Dendritic cell treated with granulocyte-macrophage colony-stimulating factor and Interleukin-4, amounts not matched to agents 40 ng/mL and 50 ng/mL, for 4 days (primary cell): ENCODE measurements at regions not wholly inside any gene's neighbourhood (a gene's known extent, or its start where the extent isn't known, plus 50 kb on each side); places are given as distances from the start of the nearest gene placed in this dataset.

Experiments
- H3K27ac Mint-ChIP-seq: one replicate; pipeline ENCODE4 v1.8.0; 2022; ENCODE audit warnings: mild to moderate bottlenecking, mixed read lengths
- H3K27me3 Mint-ChIP-seq: one replicate; pipeline ENCODE4 v1.8.0; 2022; ENCODE audit warnings: mild to moderate bottlenecking, mixed read lengths
- H3K36me3 Mint-ChIP-seq: one replicate; pipeline ENCODE4 v1.8.0; 2022; ENCODE audit warnings: low read depth, mixed read lengths
- H3K4me1 Mint-ChIP-seq: one replicate; pipeline ENCODE4 v1.8.0; 2022; ENCODE audit warnings: low read depth, mixed read lengths
- H3K4me3 Mint-ChIP-seq: one replicate; pipeline ENCODE4 v1.8.0; 2022; ENCODE audit warnings: mild to moderate bottlenecking, moderate library complexity, mixed read lengths
- H3K9me3 Mint-ChIP-seq: one replicate; pipeline ENCODE4 v1.8.0; 2022; ENCODE audit warnings: mixed read lengths
- intact Hi-C: fragments of 100-400 bp; cut with micrococcal nuclease; formaldehyde crosslinking; loops from one replicate; pipeline ENCODE4 v1.15.0; 2022

DNA sequence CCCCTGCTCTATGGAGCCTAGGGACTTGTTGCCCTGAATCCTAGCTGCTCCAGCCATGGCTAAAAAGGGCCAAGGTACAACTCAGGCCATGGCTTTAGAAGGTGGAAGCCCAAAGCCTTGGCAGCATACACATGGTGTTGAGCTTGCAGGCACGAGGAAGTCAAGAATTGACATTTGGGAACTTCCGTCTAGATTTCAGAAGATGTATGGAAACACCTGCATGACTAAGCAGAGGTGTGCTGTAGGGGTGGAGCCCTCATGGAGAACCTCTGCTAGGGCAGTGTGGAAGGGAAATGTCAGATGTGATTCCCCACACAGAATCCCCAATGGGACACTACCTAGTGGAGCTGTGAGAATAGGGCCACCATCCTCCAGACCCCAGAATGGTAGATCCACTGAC, 95.1 kb upstream of the TMEM170B start:
- Mint-ChIP-seq H3K27ac (no peak overlapping the region), H3K9me3 (peaks cover 17% of the 10 kb centered on the region), H3K27me3 (peaks cover 3% of the 10 kb centered on the region), H3K36me3 (no peaks in the 10 kb centered on the region), H3K4me1 (peaks cover 10% of the 10 kb centered on the region), H3K4me3 (no peak overlapping the region)
- intact Hi-C loops, result no loop called here

DNA sequence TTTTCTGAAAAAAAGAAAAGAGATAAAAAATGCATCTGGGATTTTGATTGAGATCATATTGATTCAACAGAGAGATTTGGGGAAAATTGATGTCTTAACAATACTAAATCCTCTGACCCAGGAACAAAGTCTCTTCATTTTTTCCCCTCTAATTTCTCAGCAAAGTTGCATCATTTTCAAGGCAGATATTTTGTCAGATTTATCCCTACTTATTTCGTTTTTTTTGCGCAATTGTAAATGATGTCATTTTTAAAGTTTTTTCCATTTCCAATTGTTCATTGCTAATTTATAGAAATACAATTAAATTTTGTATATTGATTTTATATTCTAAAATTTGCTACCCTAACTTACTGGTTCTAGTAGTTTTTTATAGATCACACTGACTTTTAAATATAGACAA, 97.7 kb upstream of the TMEM170B start:
- intact Hi-C loops, result no loop called here
- H3K27ac Mint-ChIP-seq, result no peak overlapping the region
- peaks cover 10% of the 10 kb centered on the region for H3K4me1 Mint-ChIP-seq
- no peaks in the 10 kb centered on the region for H3K36me3 Mint-ChIP-seq
- H3K9me3 Mint-ChIP-seq, result peaks cover 17% of the 10 kb centered on the region
- H3K27me3 Mint-ChIP-seq, result peaks cover 3% of the 10 kb centered on the region
- no peak overlapping the region for H3K4me3 Mint-ChIP-seq

DNA sequence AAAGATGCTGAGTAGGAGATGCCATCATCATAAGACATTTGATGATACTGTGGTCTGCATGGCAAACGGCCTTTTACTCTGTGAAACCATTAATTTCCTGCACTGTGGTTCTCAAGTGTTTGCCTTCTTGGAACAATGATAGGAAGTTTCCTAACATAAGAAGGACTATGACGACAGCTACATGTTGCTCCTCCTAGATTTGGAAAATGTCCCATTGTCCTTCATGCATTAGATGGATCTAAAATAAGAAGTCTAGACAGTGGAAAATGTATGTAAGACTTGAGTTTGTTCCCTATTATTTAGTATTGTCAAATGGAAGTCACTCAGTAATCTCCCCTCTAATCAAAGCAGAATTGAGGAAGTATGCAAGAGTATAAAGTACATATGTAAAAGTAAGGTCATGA, 98.5 kb upstream of the TMEM170B start:
- H3K27me3 Mint-ChIP-seq, result peaks cover 3% of the 10 kb centered on the region
- no peak overlapping the region for H3K27ac Mint-ChIP-seq
- H3K36me3 Mint-ChIP-seq, result no peaks in the 10 kb centered on the region
- no peak overlapping the region for H3K4me3 Mint-ChIP-seq
- peaks cover 5% of the 10 kb centered on the region for H3K4me1 Mint-ChIP-seq
- peaks cover 13% of the 10 kb centered on the region for H3K9me3 Mint-ChIP-seq
- intact Hi-C loops, result no loop called here

DNA sequence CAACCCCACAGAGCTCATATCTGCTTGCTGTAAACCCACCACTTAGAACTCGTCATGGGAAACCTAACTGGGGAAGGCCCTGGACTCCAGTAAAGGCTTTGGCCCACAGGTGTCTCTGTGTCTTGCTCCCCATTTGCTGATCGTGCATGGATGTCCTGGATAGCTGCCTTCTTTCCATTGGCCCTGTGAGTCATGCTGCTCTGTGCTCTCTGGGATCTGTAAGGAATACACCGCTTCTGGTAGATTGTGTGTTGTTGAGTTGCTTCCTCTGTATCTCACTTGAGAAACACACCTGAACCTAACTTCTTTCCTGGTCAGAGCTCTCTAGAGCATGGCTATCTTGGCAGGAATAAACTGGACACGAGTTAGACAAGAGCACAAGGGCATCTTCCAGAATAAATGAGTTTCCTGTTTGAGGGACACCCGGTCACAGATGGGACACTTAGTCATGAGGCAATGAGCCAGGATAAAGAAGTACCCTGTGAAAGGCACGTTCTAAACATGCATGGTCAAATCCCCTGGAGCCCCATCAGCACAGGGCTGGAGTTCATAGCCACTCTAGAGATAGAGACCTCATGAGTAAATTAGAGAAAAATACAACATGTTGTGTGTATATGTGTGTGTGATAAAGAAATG, 99.6 kb upstream of the TMEM170B start:
- no peak overlapping the region for H3K27ac Mint-ChIP-seq
- peaks cover 3% of the 10 kb centered on the region for H3K9me3 Mint-ChIP-seq
- H3K4me1 Mint-ChIP-seq, result peaks cover 10% of the 10 kb centered on the region
- H3K27me3 Mint-ChIP-seq, result peaks cover 3% of the 10 kb centered on the region
- H3K4me3 Mint-ChIP-seq, result no peak overlapping the region
- H3K36me3 Mint-ChIP-seq, result no peaks in the 10 kb centered on the region
- intact Hi-C loops, result no loop called here

DNA sequence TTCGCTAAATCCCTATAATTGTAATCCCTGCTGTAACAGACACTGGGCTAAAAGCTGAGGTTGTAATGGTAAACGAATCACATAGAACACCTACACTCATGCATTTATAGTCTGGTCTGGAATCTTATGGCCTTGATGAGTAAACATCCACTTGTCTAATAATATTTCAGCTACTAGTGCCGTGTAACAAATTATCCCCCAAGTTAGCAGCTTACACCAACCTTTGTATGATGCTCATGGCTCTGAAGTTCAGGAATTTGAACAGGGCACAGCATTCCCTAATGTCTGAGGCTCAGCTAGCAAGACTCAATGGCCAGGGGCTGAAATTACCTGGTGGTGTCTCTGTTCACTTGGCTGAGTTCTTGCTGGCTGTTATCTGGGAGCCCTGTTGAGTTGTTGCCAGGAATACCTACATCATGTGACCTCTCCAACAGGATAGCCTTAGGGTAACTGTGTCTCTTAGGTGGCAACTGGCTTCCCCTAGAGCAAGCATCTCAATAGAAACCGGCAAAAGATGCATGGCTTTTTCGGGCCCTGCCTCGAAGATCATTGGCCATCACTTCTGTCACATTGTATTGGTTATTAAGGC, 100.9 kb upstream of the TMEM170B start:
- intact Hi-C loops, result no loop called here
- Mint-ChIP-seq H3K27me3 (peaks cover 3% of the 10 kb centered on the region), H3K4me3 (no peak overlapping the region), H3K27ac (no peak overlapping the region), H3K36me3 (no peaks in the 10 kb centered on the region), H3K4me1 (peaks cover 10% of the 10 kb centered on the region), H3K9me3 (no peaks in the 10 kb centered on the region)

DNA sequence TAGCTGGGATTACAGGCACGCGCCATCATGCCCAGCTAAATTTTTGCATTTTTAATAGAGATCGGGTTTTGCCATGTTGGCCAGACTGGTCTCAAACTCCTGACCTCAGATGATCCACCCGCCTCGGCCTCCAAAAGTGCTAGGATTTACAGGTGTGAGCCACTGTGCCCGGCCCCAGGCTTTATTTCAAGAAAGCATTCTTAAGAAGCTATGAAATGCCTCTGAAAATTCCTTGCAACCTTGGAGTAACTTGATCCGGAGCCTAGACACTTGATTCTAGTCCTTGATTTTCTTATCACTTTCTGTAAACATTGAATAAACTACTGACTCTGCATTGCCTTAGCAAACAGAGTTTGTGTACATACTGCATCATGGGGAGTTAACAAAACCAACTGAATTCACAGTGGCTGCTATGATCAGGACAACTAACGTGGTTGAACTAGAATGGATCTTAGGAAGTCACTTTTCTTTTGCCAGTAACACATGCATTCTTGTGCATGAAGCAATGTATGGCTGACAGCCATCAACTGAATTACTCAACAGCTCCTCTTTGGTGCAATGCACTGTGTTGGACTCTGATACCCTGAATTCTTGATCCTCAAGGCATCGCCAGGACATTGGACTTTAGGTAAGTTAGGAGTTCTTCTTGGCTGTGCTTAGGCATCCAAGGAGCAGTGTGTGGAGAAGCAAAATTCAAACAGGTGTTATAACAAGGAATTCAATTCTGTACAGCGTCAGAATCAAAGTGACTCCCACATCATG, 102.8 kb upstream of the TMEM170B start:
- H3K4me1 Mint-ChIP-seq, result peaks cover 8% of the 10 kb centered on the region

DNA sequence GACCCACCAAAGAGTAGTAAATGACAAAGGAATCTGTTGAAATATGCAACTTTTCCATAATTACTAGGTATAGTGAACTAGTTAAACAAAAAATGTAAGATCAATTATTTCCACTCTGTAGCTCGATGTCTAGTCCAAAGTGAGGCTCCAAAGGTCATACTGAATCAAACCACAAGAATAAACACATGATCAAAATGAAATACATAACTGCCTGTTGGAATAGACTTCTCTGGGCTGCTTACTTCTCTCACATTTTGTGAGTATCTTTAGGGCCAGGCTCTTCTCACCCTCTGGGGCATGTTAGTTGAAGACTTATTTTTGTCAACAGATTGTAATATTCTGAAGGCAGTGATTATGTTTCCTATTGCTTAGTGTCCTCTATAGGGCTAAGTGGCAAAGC, 103.7 kb upstream of the TMEM170B start:
- Mint-ChIP-seq H3K4me1 (peaks cover 5% of the 10 kb centered on the region), H3K36me3 (no peaks in the 10 kb centered on the region), H3K27ac (no peak overlapping the region), H3K4me3 (no peak overlapping the region), H3K27me3 (peaks cover 11% of the 10 kb centered on the region), H3K9me3 (no peaks in the 10 kb centered on the region)
- intact Hi-C loops, result no loop called here

More for the DNA sequence above, 102.8 kb upstream of the TMEM170B start:
- intact Hi-C loops, result no loop called here
- H3K4me3 Mint-ChIP-seq, result no peak overlapping the region
- no peaks in the 10 kb centered on the region for H3K36me3 Mint-ChIP-seq
- H3K27me3 Mint-ChIP-seq, result peaks cover 11% of the 10 kb centered on the region
- no peaks in the 10 kb centered on the region for H3K9me3 Mint-ChIP-seq
- H3K27ac Mint-ChIP-seq, result no peak overlapping the region

DNA sequence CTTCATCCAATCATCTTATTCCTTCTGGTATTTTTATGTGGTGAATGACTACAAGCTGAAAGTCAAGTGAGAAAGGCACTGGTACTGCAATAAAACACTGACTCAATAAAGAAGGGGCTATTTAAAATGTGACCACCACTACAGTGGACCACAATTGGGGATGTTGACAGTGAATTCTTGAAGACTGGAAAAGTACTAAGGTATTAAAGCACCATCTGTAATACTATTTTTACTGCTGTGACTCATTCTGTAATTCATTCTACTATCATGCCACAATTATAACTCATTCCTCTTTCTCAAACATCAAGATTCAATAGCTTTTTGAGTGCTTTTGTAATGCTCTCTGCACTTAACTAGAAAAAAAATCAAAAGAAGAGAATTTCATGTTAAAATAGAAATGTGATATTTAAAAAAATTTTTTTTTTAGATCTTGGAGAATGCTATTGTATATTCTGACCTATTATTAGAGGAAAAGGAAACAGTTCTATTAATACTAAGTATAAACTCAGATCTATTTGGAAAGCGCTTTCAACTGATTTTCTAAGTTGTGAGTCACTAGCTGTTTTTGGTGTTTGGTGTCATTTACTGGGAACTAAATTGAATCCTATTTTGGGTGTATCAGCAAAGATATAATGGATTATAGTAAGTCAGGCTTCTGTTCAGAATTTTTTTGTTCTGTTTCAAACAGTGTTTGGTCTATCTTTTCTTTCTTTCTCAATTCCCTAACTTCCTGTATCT, 104.7 kb upstream of the TMEM170B start:
- H3K4me3 Mint-ChIP-seq, result no peak overlapping the region
- H3K9me3 Mint-ChIP-seq, result no peaks in the 10 kb centered on the region
- intact Hi-C loops, result no loop called here
- H3K27me3 Mint-ChIP-seq, result peaks cover 15% of the 10 kb centered on the region
- no peak overlapping the region for H3K27ac Mint-ChIP-seq
- H3K36me3 Mint-ChIP-seq, result no peaks in the 10 kb centered on the region
- H3K4me1 Mint-ChIP-seq, result peaks cover 5% of the 10 kb centered on the region

DNA sequence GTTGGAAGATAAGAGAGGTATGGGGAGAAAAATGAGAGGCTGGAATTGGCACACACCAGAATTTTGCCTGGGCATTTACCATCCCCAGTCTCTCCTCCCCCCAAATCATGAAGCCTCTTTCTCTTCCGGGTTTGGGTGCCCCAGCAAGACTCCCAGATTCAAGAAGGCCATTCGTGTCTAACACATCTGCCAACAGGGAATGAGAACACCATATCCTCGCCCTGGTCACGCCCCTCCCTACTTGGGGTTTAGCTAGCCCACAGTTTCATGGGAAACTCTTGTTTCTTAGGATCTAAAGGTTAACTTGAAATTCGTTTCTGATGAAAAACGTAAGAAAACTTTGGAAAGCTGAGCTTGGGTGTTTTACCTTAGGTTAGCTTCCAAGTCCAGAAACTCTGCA, 105.5 kb upstream of the TMEM170B start:
- Mint-ChIP-seq H3K36me3 (no peaks in the 10 kb centered on the region), H3K27me3 (peaks cover 15% of the 10 kb centered on the region), H3K9me3 (no peaks in the 10 kb centered on the region), H3K4me1 (peaks cover 5% of the 10 kb centered on the region), H3K4me3 (no peak overlapping the region), H3K27ac (no peak overlapping the region)
- intact Hi-C loops, result no loop called here

DNA sequence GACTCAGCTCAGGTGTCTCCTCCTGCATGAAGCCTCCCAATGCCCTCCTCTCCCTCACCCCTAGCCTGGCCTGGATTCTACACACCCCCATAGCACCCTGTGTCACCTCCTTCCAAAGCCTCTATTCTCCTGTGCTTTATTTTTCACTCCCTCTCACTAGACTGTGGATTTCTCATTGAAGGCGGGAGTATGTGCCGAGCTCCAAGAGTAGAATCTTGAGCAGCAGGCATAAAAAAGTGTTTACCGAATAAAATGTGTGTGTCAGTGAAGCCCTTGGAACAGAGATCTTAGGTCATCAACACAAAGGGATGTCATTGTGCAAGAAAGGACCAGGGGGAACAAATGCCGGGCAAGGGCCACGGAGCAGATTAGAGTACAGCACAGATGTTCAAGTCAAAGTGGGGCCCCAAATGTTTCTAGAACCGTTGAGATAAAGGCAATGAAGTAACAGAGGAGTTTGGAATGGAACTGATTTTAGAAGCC, 106.1 kb upstream of the TMEM170B start:
- intact Hi-C loops, result no loop called here
- Mint-ChIP-seq H3K9me3 (no peaks in the 10 kb centered on the region), H3K36me3 (no peaks in the 10 kb centered on the region), H3K27me3 (peaks cover 15% of the 10 kb centered on the region), H3K4me1 (peaks cover 5% of the 10 kb centered on the region), H3K27ac (no peak overlapping the region), H3K4me3 (no peak overlapping the region)

DNA sequence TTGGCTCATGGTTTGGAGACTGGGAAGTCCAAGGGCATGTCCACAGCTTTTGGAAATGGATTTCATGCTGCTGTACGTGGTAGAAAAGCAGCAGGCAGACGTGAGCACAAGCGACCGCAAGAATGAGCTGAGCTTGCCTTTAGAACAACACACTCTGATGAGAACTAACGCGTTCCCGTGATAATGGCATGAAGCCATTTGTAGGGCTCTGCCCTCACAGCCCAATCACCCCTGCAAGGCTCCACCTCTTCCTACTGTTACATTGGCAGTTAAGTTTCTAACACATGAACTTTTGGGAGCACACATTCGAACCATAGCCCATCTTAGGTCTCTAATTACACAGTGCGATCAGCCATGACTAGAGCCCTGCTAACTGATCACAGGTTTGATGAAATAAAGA, 107.5 kb upstream of the TMEM170B start:
- Mint-ChIP-seq H3K36me3 (no peaks in the 10 kb centered on the region), H3K4me3 (no peak overlapping the region), H3K27ac (no peak overlapping the region), H3K4me1 (peaks cover 5% of the 10 kb centered on the region), H3K27me3 (peaks cover 20% of the 10 kb centered on the region), H3K9me3 (no peaks in the 10 kb centered on the region)
- intact Hi-C loops, result no loop called here

DNA sequence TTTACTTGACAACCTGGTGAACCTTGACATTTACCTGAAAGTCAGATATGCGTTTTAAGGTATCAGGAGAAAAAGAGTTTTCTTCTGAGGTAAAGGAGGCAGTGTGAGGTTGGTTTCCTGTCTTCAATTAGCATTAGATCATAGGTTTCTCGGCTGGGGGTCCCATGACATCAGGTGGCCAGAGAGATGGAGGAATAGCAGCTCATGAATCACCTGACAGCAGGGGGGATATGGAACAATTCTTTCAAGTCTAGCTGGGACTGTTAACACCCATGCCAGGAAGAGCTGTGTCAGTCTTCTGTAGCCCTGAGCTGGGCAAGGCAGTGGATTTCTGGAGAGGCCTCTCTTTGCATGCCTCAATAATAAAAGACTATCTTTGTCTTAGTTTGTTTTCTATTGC, 108.0 kb upstream of the TMEM170B start:
- Mint-ChIP-seq H3K27ac (no peak overlapping the region), H3K4me1 (peaks cover 5% of the 10 kb centered on the region), H3K27me3 (peaks cover 20% of the 10 kb centered on the region), H3K36me3 (no peaks in the 10 kb centered on the region), H3K9me3 (no peaks in the 10 kb centered on the region), H3K4me3 (no peak overlapping the region)
- intact Hi-C loops, result no loop called here

DNA sequence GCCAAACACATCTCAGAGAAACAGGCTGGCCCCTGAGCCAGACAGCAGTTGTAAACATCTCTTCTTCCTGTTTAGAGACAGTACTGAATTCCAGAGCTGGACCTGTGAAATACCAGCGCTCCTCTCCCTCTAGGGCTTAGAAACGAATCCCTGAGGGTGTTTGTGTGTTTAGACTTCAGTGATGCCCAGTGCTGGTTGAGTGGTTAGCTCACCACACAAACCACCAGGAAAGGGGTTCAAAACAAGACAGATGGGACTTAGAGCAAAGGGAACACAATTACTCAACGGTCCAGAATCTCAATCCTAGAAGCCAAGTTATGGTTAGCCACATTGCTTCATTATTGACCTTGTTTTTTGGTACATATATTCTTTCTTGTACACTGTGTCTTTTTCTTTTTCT, 108.7 kb upstream of the TMEM170B start:
- H3K4me1 Mint-ChIP-seq, result peaks cover 5% of the 10 kb centered on the region
- H3K27ac Mint-ChIP-seq, result no peak overlapping the region
- peaks cover 23% of the 10 kb centered on the region for H3K27me3 Mint-ChIP-seq
- H3K4me3 Mint-ChIP-seq, result no peak overlapping the region
- H3K36me3 Mint-ChIP-seq, result no peaks in the 10 kb centered on the region
- no peaks in the 10 kb centered on the region for H3K9me3 Mint-ChIP-seq
- intact Hi-C loops, result no loop called here

DNA sequence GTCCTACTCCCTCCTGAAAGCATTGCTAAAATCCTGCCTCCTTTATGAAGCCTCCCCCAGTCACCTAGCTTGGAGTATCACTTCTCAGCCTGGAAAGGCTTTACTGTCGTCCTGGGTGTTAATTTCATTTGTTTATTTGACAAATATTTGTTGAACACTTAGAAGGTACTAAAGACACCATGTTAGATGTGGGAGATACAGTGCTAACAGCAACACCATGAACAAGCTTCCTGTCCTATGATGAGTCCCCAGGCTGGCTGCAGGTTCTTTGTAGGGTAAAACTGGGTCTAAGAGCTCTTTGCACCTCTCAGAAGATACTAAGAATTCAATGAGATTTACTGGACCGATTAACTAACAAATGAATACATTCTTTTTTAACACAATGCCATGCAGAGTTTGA, 109.2 kb upstream of the TMEM170B start:
- no peak overlapping the region for H3K4me3 Mint-ChIP-seq
- peaks cover 3% of the 10 kb centered on the region for H3K4me1 Mint-ChIP-seq
- no peak overlapping the region for H3K27ac Mint-ChIP-seq
- no peaks in the 10 kb centered on the region for H3K36me3 Mint-ChIP-seq
- H3K27me3 Mint-ChIP-seq, result peaks cover 24% of the 10 kb centered on the region
- intact Hi-C loops, result no loop called here
- H3K9me3 Mint-ChIP-seq, result no peaks in the 10 kb centered on the region
